SH-SY5Y (cell line): ENCODE measurements at regions not wholly inside any gene's neighbourhood (a gene's known extent, or its start where the extent isn't known, plus 50 kb on each side); places are given as distances from the start of the nearest gene placed in this dataset.

Source experiments
- GATA2 ChIP-seq: IDR thresholded peaks from 2 replicates; pipeline ENCODE4 v1.6.1; 2011; ENCODE audit warnings: mild to moderate bottlenecking, low read depth, low read length
- GATA3 ChIP-seq: IDR thresholded peaks from 2 replicates; pipeline ENCODE4 v1.6.1; 2011; ENCODE audit warnings: low read depth, mild to moderate bottlenecking, low read length, moderate library complexity

DNA sequence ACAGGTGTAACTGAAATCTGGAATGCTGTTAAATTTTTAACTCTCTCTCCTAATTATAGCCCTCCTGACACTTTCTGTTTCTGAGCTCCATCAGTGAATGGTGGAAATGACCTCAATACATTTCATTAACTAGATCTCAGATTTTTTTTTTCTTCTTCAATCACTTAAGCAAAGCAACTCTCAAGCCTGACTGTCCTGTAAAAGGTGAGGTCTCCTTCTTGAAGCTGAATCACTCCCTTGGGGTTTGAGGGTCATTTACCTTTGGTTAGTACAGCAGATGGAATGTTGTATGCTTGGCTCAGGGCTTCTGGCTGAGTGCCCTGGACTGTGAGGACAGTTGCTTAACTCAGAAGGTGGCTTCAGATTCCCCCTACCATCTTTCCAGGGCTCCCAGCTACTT is 518.7 kb downstream of the PTPRC start:
- TF ChIP-seq GATA3, result no peak
- TF ChIP-seq GATA2, result no peak

- TF ChIP-seq GATA3 (no peak), GATA2 (no peak)
These were observed 521.9 kb downstream of the PTPRC start for GRCh38 chr1:199160521-199161318.

DNA sequence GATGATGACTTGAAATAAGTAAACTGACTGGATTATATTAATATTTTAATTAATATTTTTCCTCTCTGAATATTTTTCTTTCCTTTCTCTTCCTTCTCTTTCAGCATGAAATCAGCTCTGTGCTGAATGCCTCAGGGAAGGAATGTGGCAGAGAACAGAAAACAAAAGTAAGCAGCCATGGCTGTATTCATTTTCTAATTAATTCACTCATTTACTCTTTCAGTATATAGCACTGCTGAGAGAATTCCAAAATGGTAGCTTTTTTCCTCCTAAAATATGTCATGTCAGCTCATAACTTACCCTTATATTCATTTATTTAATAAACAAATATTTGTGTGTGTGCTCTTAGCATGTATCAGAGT is 522.5 kb downstream of the PTPRC start:
- no peak for TF ChIP-seq GATA3
- TF ChIP-seq GATA2, result no peak

GRCh38 chr1:199161766-199162303 is 523.0 kb downstream of the PTPRC start:
- TF ChIP-seq GATA2 (no peak), GATA3 (no peak)

DNA sequence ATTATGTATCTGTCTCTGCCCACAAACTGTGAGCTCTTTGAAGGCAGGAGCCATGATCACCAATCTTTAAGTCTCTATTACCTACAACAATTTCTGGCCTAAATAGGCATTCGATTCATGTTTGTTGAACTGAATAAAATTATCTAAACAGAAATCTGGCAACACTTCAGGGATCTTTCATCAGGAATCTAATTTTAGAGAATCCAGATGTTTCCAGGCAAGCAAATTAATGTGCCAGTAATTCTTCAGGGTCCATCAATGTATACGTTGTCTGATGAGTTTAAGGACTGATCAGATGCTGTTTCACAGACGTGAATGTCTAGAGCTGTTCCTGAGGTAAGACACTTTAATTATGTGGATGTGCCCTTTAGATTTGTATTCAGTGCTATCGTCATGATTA is 524.4 kb downstream of the PTPRC start:
- TF ChIP-seq GATA2 (peak; percentile 27; the same call in 1 of the 2 replicates), GATA3 (no peak; the same call in none of the 2 replicates)

DNA sequence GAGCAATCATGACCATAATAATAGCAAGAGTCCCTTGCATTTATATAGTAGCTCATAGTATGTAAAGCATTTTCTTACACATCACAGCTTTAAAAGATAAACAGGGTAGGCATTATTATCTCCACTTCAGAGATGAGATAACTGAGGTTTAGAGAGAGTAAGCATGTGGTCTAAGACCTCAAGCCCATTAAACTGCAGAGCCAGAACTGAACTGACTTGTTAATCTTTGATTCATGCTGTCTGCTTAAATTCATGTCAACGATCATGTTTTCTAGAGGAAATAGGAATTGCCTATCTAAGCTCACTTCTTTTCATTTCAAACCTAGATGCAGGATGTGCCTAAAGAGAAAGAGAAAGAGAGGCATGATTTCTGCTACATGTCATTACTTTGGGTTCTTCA is 524.8 kb downstream of the PTPRC start:
- TF ChIP-seq GATA2 (no peak), GATA3 (no peak)

GRCh38 chr1:199167460-199167859 is 528.6 kb downstream of the PTPRC start:
- no peak for TF ChIP-seq GATA2
- no peak for TF ChIP-seq GATA3

GRCh38 chr1:199168888-199169585 is 530.2 kb downstream of the PTPRC start:
- no peak for TF ChIP-seq GATA3
- TF ChIP-seq GATA2, result no peak

GRCh38 chr1:199170711-199171110 is 531.9 kb downstream of the PTPRC start:
- no peak for TF ChIP-seq GATA3
- no peak for TF ChIP-seq GATA2

- TF ChIP-seq GATA2 (no peak), GATA3 (no peak)
These were observed 533.6 kb downstream of the PTPRC start for GRCh38 chr1:199172171-199173124.

GRCh38 chr1:199173356-199173755 is 534.5 kb downstream of the PTPRC start:
- TF ChIP-seq GATA2 (no peak), GATA3 (no peak)

DNA sequence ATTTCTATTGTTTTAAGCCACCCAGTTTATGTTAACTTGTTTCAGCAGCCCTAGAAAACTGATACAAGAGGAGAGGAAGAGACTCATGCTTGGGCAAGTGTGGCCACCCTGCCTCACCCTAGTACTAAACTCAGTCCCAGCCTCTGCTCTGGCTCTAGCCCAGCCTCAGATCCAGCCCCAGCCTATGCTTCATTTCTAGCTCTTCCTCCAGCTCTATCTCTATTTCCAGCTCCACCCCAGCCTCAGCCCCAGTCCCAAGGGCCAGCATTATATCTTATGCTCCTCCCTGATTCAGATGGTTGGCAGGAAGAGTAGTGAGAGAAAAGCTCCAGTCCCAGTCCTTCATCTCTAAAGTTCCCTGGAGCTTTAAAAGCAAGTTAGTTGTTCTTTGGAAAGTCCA is 535.5 kb downstream of the PTPRC start:
- no peak for TF ChIP-seq GATA2
- no peak for TF ChIP-seq GATA3

DNA sequence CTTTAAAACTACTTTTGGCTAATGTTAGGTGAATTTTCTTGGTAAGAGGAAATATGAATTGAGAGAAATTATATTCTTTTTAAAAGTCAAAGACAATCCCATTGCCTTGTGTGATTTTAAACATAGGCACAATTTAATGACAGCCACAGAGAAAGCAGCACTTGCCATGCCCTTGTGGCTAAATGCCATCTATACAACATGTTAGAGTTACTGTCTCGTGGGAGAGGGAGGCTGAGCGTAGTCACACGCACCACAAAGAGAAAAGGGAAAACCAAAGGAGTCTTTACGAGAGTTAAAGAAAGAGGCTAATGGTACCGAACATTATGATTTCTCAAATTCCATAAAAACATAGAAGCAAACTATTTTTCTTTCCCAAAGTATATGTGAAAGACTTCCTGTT is 537.9 kb downstream of the PTPRC start:
- TF ChIP-seq GATA3 (no peak), GATA2 (no peak)

GRCh38 chr1:199177241-199177640 is 538.4 kb downstream of the PTPRC start:
- TF ChIP-seq GATA2, result no peak
- TF ChIP-seq GATA3, result no peak
